GM12878 (cell line): ENCODE measurements at regions not wholly inside any gene's neighbourhood (a gene's known extent, or its start where the extent isn't known, plus 50 kb on each side); places are given as distances from the start of the nearest gene placed in this dataset.

Source experiments
- ATAC-seq: fragments of 200-7000 bp; cut with Tn5 transposase; 3 replicates; pipeline ENCODE4 v1.9.1; 2020; ENCODE audit warnings: mild to moderate bottlenecking, moderate library complexity
- BruUV-seq: library from RNA; stranded (reverse); fragments of 400-500 nt; replicated peaks from 2 replicates; lab custom pipeline; 2021; lab: Mats Ljungman, UMichigan
- CTCF ChIA-PET: fragments of 300-600 bp; sonication (Branson Sonifier 250); formaldehyde crosslinking; extraction: SDS; loops from one replicate; lab custom pipeline; 2021; ENCODE audit warnings: inconsistent platforms; lab: Yijun Ruan, JAX
- POLR2A ChIA-PET: fragments of 350-600 bp; formaldehyde crosslinking; extraction: SDS; loops from one replicate; lab custom pipeline; 2021; ENCODE audit warnings: inconsistent platforms; lab: Charles Lee
- RAD21 ChIA-PET: fragments of 300-600 bp; sonication (Branson Sonifier 250); formaldehyde crosslinking; loops from one replicate; lab custom pipeline; 2023; ENCODE audit warnings: antibody characterized with exemption; ENCODE audit not compliant: unreplicated experiment; lab: Charles Lee
- SMC1A ChIA-PET: fragments of 300-600 bp; sonication (Branson Sonifier 250); formaldehyde crosslinking; loops from one replicate; lab custom pipeline; 2023; ENCODE audit not compliant: unreplicated experiment, uncharacterized antibody; lab: Charles Lee
- DNase-seq: peaks from one replicate; pipeline ENCODE4 v3.0.0-alpha.2; 2011; ENCODE audit warnings: low read depth, low spot score
- FAIRE-seq: peaks from 3 replicates; lab custom pipeline; 2011; peaks lifted over from hg19 to GRCh38; lab: Jason Lieb, UNC
- H2AFZ ChIP-seq: 2 replicates; pipeline ENCODE4 v1.6.0; 2011; ENCODE audit warnings: low read depth, low read length, control low read depth; ENCODE audit not compliant: control insufficient read depth
- H3K27ac ChIP-seq: 2 replicates; pipeline ENCODE4 v1.5.1; 2011; ENCODE audit warnings: control low read depth; ENCODE audit not compliant: control insufficient read depth, insufficient read depth
- H3K27me3 ChIP-seq, 2 experiments: replicated peaks in 1 of 2; 2 replicates each; pipeline versions ENCODE4 v1.6.0 to v1.6.1; 2011; ENCODE audit warnings: low read length in 1 of 2; ENCODE audit not compliant: control insufficient read depth in 2 of 2, insufficient read depth in 2 of 2
- H3K36me3 ChIP-seq, 2 experiments: 2 replicates each; pipeline ENCODE4 v1.5.1; 2011; ENCODE audit warnings: low read length in 1 of 2; ENCODE audit not compliant: control insufficient read depth in 2 of 2, insufficient read depth in 2 of 2
- H3K4me1 ChIP-seq: 2 replicates; pipeline ENCODE4 v1.6.1; 2011; ENCODE audit warnings: mild to moderate bottlenecking, low read length, moderate library complexity, mixed read lengths; ENCODE audit not compliant: control insufficient read depth, insufficient read depth
- H3K4me2 ChIP-seq: 2 replicates; pipeline ENCODE4 v1.6.0; 2011; ENCODE audit warnings: control low read depth; ENCODE audit not compliant: control insufficient read depth, insufficient read depth
- H3K4me3 ChIP-seq: fragments of 200-600 bp; sonication (generic); 2 replicates; pipeline ENCODE4 v1.5.1; 2016
- H3K79me2 ChIP-seq: 2 replicates; pipeline ENCODE4 v1.6.0; 2011; ENCODE audit warnings: low read length; ENCODE audit not compliant: control insufficient read depth, insufficient read depth
- H3K9ac ChIP-seq: 2 replicates; pipeline ENCODE4 v1.8.0; 2011; ENCODE audit warnings: low read length, control low read depth, mixed read lengths; ENCODE audit not compliant: control insufficient read depth, insufficient read depth
- H3K9me3 ChIP-seq: replicated peaks from 3 replicates; pipeline ENCODE4 v1.5.1; 2011; ENCODE audit warnings: mild to moderate bottlenecking, low read length; ENCODE audit not compliant: control insufficient read depth, insufficient read depth
- H4K20me1 ChIP-seq: 2 replicates; pipeline ENCODE4 v1.6.0; 2011; ENCODE audit not compliant: control insufficient read depth, insufficient read depth
- E4F1 ChIP-seq: fragments of 450-650 bp; IDR thresholded peaks from 2 replicates; pipeline ENCODE4 v1.6.1; 2018; ENCODE audit warnings: borderline replicate concordance, mild to moderate bottlenecking; ENCODE audit not compliant: partially characterized antibody
- EED ChIP-seq: sonication (generic); IDR thresholded peaks from 2 replicates; pipeline ENCODE4 v1.6.1; 2016; ENCODE audit warnings: antibody characterized with exemption, low read depth
- MLLT1 ChIP-seq: fragments of 450-650 bp; IDR thresholded peaks from 2 replicates; pipeline ENCODE4 v1.6.1; 2016; ENCODE audit warnings: mild to moderate bottlenecking
- MTA2 ChIP-seq: fragments of 450-650 bp; IDR thresholded peaks from 2 replicates; pipeline ENCODE4 v1.6.1; 2016; ENCODE audit warnings: low read depth, mild to moderate bottlenecking, moderate library complexity
- MXI1 ChIP-seq: fragments of 150-350 bp; IDR thresholded peaks from 2 replicates; pipeline ENCODE4 v1.6.1; 2011; ENCODE audit warnings: low read depth, mild to moderate bottlenecking, inconsistent platforms, low read length, improper control_type of control experiment
- NR2C1 ChIP-seq: fragments of 450-650 bp; IDR thresholded peaks from 2 replicates; pipeline ENCODE4 v1.6.1; 2017; ENCODE audit warnings: antibody characterized with exemption, mild to moderate bottlenecking, moderate library complexity
- RELA ChIP-seq: fragments of 450-650 bp; IDR thresholded peaks from 2 replicates; pipeline ENCODE4 v1.8.0; 2014; ENCODE audit warnings: borderline replicate concordance; ENCODE audit not compliant: partially characterized antibody
- SIN3A ChIP-seq: IDR thresholded peaks from 2 replicates; pipeline ENCODE4 v1.6.1; 2012; ENCODE audit warnings: low read depth, low read length, improper control_type of control experiment
- SMAD1 ChIP-seq: fragments of 450-650 bp; IDR thresholded peaks from 2 replicates; pipeline ENCODE4 v1.6.1; 2018; ENCODE audit warnings: mild to moderate bottlenecking, low read depth; ENCODE audit not compliant: partially characterized antibody
- SUZ12 ChIP-seq: fragments of 200-600 bp; sonication (generic); IDR thresholded peaks from one replicate; pipeline ENCODE4 v1.6.1; 2018; ENCODE audit warnings: antibody characterized with exemption, mild to moderate bottlenecking; ENCODE audit not compliant: unreplicated experiment
- TCF7 ChIP-seq: IDR thresholded peaks from 2 replicates; pipeline ENCODE4 v1.6.1; 2014; ENCODE audit warnings: antibody characterized with exemption, borderline replicate concordance
- YY1 ChIP-seq: IDR thresholded peaks from 2 replicates; pipeline ENCODE4 v1.6.1; 2011; ENCODE audit warnings: low read depth, mild to moderate bottlenecking, low read length
- ZNF622 ChIP-seq: fragments of 450-650 bp; IDR thresholded peaks from 2 replicates; pipeline ENCODE4 v1.6.1; 2017; ENCODE audit warnings: mild to moderate bottlenecking, inconsistent platforms
- ZZZ3 ChIP-seq: IDR thresholded peaks from 2 replicates; pipeline ENCODE4 v1.6.1; 2011; ENCODE audit warnings: low read depth; ENCODE audit not compliant: control insufficient read depth, insufficient read length
- WGBS: methylation state at CpG from one replicate; pipeline ENCODE4 v1.1.6; 2016; ENCODE audit warnings: low lambda C conversion rate; ENCODE audit not compliant: insufficient replicate concordance, insufficient coverage; ENCODE audit errors: missing lambda C conversion rate; 5-methylcytosine and 5-hydroxymethylcytosine counted together
- in situ Hi-C: fragments of 300-500 bp; cut with MboI; formaldehyde crosslinking; loops from 9 replicates; pipeline ENCODE4 v1.14.3; 2018; ENCODE audit warnings: mixed read lengths
- intact Hi-C: fragments of 100-400 bp; cut with micrococcal nuclease; formaldehyde crosslinking; loops from one replicate; pipeline ENCODE4 v1.14.2; 2022; ENCODE audit not compliant: unreplicated experiment
- TF ChIP-seq, protein P1 (sequence below): fragments of 450-650 bp; IDR thresholded peaks from 2 replicates; pipeline ENCODE4 v1.6.1; 2017; ENCODE audit warnings: borderline replicate concordance

DNA sequence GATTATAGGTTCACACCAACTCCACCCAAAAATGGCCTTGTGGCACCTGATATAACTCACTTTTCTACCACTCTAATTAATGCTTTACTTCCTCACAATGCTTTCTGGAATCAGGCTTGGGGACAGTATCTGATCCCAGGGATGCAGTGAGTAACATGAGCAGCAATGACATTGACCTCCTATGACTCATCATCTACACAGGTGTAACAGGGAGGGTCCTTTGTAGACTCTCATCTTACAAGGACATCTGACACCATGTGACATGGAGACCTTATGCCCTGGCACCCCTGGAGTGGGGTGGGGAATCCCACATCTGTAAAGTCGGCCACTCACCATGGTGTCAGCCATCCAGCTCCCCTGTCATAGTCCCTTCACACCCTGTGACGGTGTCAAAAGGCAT is 586.4 kb downstream of the MED13L start:
- intact Hi-C loops, result no loop called here
- ChIA-PET SMC1A (no interaction called here), POLR2A (no interaction called here), CTCF (no interaction called here), RAD21 (no interaction called here)
- H4K20me1 ChIP-seq, result no peaks in the 10 kb centered on the region
- no peaks in the 10 kb centered on the region for H3K27me3 ChIP-seq
- H3K9ac ChIP-seq, result no peak overlapping the region
- no peak overlapping the region for H3K4me2 ChIP-seq
- no peak for FAIRE-seq
- BruUV-seq, result no TSS peak
- no peaks in the 10 kb centered on the region for H3K36me3 ChIP-seq
- ATAC-seq, result no peak
- H3K27ac ChIP-seq, result no peak overlapping the region
- no peak overlapping the region for H2AFZ ChIP-seq
- no peak for DNase-seq
- H3K4me3 ChIP-seq, result no peak overlapping the region
- H3K4me1 ChIP-seq, result no peaks in the 10 kb centered on the region
- TF ChIP-seq TCF7 (no peak), MLLT1 (no peak), E4F1 (no peak), SMAD1 (no peak), ZZZ3 (no peak), SUZ12 (no peak), EED (no peak), RELA (no peak), ZNF622 (no peak), NR2C1 (no peak), YY1 (no peak), MXI1 (no peak), SIN3A (no peak), MTA2 (no peak)
- TF ChIP-seq, protein P1, sequence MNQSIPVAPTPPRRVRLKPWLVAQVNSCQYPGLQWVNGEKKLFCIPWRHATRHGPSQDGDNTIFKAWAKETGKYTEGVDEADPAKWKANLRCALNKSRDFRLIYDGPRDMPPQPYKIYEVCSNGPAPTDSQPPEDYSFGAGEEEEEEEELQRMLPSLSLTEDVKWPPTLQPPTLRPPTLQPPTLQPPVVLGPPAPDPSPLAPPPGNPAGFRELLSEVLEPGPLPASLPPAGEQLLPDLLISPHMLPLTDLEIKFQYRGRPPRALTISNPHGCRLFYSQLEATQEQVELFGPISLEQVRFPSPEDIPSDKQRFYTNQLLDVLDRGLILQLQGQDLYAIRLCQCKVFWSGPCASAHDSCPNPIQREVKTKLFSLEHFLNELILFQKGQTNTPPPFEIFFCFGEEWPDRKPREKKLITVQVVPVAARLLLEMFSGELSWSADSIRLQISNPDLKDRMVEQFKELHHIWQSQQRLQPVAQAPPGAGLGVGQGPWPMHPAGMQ, result no peak
- 0% methylated on average over 2 of the region's 2 CpGs for WGBS
- H3K79me2 ChIP-seq, result no peaks in the 10 kb centered on the region
- in situ Hi-C loops, result no loop called here
- no peaks in the 10 kb centered on the region for H3K9me3 ChIP-seq
